ENCODE measurements at regions not wholly inside any gene's neighbourhood (a gene's known extent, or its start where the extent isn't known, plus 50 kb on each side); places are given as distances from the start of the nearest gene placed in this dataset.

DNA sequence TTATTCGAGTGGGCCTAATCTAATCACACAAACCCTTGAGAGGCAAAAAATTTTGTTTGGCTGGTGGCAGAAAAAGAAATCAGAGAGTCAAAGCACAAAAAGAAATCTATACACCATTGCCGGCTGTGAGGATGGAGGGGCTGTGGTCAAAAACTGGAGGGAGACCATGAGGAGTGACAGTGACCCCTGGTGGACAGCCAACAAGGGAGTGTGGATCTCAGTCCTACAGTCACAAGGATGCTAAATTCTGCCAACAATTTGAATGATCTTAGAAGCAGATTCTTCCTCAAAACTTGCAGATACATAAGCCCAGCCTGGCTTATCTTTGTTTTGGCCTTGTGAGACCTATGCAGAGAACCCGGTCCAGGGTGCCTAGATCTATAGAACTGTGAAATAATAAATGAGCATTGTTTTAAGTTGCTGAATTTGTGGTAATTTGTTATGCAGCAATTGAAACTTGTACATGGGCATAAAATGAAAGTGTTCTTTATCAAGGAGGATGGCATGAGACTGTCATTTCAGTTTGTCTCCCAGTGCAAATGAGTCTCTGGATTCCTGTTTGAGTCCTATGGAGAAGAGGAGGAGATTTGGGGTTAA lies 103.0 kb upstream of the ARHGEF26 start:
- Histone ChIP-seq H3K4me3 (replicated peaks in 1 of 3; ENCODE audit: low read depth in 2 of 3, low read length in 3 of 3) (no peak overlapping the region), H2AFZ (ENCODE audit: insufficient read depth, low read depth, low read length, poor library complexity, severe bottlenecking) (no peak overlapping the region), H3K27me3 (ENCODE audit: control insufficient read depth in 2 of 2, insufficient read depth in 2 of 2, low read length in 2 of 2) (no peaks in the 10 kb centered on the region), H3K4me1 (ENCODE audit: control insufficient read depth in 1 of 2, insufficient read depth in 2 of 2, low read length in 2 of 2) (no peaks in the 10 kb centered on the region), H3K4me2 (replicated peaks; ENCODE audit: extremely low read depth, low read length, poor library complexity, severe bottlenecking) (no peak overlapping the region), H3K9me3 (replicated peaks in 1 of 2; ENCODE audit: control insufficient read depth in 1 of 2, insufficient read depth in 1 of 2, low read length in 2 of 2) (no peaks in the 10 kb centered on the region), H3K79me2 (ENCODE audit: insufficient read depth, low read length) (no peaks in the 10 kb centered on the region), H3K9ac (ENCODE audit: insufficient read depth, low read length, poor library complexity, severe bottlenecking) (no peak overlapping the region), H3K36me3 (replicated peaks in 1 of 2; ENCODE audit: control insufficient read depth in 1 of 2, insufficient read depth in 2 of 2, low read length in 2 of 2) (no peaks in the 10 kb centered on the region), H4K20me1 (ENCODE audit: insufficient read depth, low read length) (no peaks in the 10 kb centered on the region), H3K27ac (ENCODE audit: low read depth in 1 of 2, low read length in 2 of 2) (no peak overlapping the region)
- 50% methylated on average over 2 of the region's 3 CpGs for WGBS (ENCODE audit: insufficient coverage)
- Mint-ChIP-seq H3K27me3 (ENCODE audit: low read depth in 3 of 3) (peaks cover 0 to 2% (median 2%) of the 10 kb centered on the region in 3 donors), H3K4me1 (no peaks in the 10 kb centered on the region), H3K9me3 (peaks cover 0 to 8% (median 0%) of the 10 kb centered on the region in 7 donors), H3K36me3 (no peaks in the 10 kb centered on the region), H3K27ac (no peak overlapping the region), H3K4me3 (no peak overlapping the region)
- intact Hi-C loops (cut with micrococcal nuclease), result no loop called here
- DNase-seq, result no peak
- TF ChIP-seq, protein P1, sequence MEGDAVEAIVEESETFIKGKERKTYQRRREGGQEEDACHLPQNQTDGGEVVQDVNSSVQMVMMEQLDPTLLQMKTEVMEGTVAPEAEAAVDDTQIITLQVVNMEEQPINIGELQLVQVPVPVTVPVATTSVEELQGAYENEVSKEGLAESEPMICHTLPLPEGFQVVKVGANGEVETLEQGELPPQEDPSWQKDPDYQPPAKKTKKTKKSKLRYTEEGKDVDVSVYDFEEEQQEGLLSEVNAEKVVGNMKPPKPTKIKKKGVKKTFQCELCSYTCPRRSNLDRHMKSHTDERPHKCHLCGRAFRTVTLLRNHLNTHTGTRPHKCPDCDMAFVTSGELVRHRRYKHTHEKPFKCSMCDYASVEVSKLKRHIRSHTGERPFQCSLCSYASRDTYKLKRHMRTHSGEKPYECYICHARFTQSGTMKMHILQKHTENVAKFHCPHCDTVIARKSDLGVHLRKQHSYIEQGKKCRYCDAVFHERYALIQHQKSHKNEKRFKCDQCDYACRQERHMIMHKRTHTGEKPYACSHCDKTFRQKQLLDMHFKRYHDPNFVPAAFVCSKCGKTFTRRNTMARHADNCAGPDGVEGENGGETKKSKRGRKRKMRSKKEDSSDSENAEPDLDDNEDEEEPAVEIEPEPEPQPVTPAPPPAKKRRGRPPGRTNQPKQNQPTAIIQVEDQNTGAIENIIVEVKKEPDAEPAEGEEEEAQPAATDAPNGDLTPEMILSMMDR (IDR thresholded peaks at IDR 0.05), result peak; percentile 66

DNA sequence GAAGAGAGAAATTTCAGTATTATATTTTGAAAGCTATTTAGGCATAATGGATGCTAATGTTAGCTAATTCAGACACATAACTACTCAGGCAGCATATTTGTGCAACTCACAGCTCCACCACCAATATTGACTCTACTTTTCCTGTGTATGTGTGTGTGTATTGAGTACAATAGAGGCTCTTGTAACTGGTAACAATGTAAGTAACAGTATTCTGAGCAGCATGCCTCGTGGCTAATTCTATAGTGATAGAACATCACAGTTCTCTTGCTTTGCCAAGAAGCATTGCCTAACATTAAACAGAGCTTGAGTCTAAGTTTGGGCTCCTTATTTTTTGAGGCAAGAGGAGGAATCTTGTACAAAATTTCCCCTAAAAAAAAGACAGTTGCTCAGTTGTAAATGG lies 98.6 kb upstream of the ARHGEF26 start:
- no peaks in the 10 kb centered on the region for H3K36me3 ChIP-seq (replicated peaks in 1 of 2; ENCODE audit: control insufficient read depth in 1 of 2, insufficient read depth in 2 of 2, low read length in 2 of 2)
- no peak overlapping the region for H2AFZ ChIP-seq (ENCODE audit: insufficient read depth, low read depth, low read length, poor library complexity, severe bottlenecking)
- intact Hi-C loops (cut with micrococcal nuclease), result no loop called here
- DNase-seq, result no peak
- Mint-ChIP-seq H3K27ac (no peak overlapping the region), H3K36me3 (no peaks in the 10 kb centered on the region), H3K27me3 (ENCODE audit: low read depth in 3 of 3) (peaks cover 0 to 3% (median 0%) of the 10 kb centered on the region in 3 donors), H3K4me3 (no peak overlapping the region), H3K4me1 (no peaks in the 10 kb centered on the region), H3K9me3 (peaks cover 0 to 6% (median 0%) of the 10 kb centered on the region in 7 donors)
- H3K9ac ChIP-seq (ENCODE audit: insufficient read depth, low read length, poor library complexity, severe bottlenecking), result no peak overlapping the region
- H3K4me1 ChIP-seq (ENCODE audit: control insufficient read depth in 1 of 2, insufficient read depth in 2 of 2, low read length in 2 of 2), result no peaks in the 10 kb centered on the region
- no peaks in the 10 kb centered on the region for H3K9me3 ChIP-seq (replicated peaks in 1 of 2; ENCODE audit: control insufficient read depth in 1 of 2, insufficient read depth in 1 of 2, low read length in 2 of 2)
- TF ChIP-seq, protein P1 (IDR thresholded peaks at IDR 0.05), result no peak
- 100% methylated on average over 1 of the region's 1 CpG for whole genome bisulfite sequencing (ENCODE audit: insufficient coverage)
- H3K4me2 ChIP-seq (replicated peaks; ENCODE audit: extremely low read depth, low read length, poor library complexity, severe bottlenecking), result no peak overlapping the region
- no peaks in the 10 kb centered on the region for H4K20me1 ChIP-seq (ENCODE audit: insufficient read depth, low read length)
- H3K4me3 ChIP-seq (replicated peaks in 1 of 3; ENCODE audit: low read depth in 2 of 3, low read length in 3 of 3), result no peak overlapping the region
- no peak overlapping the region for H3K27ac ChIP-seq (ENCODE audit: low read depth in 1 of 2, low read length in 2 of 2)
- no peaks in the 10 kb centered on the region for H3K79me2 ChIP-seq (ENCODE audit: insufficient read depth, low read length)
- H3K27me3 ChIP-seq (ENCODE audit: control insufficient read depth in 2 of 2, insufficient read depth in 2 of 2, low read length in 2 of 2), result no peaks in the 10 kb centered on the region

Measured in CD14-positive monocyte (primary cell).